ENCODE measurements at regions not wholly inside any gene's neighbourhood (a gene's known extent, or its start where the extent isn't known, plus 50 kb on each side); places are given as distances from the start of the nearest gene placed in this dataset.

- H3K27me3 ChIP-seq (ENCODE audit: control insufficient read depth, insufficient read depth, low read length): no peaks in the 10 kb centered on the region
- no peaks in the 10 kb centered on the region for H3K9me3 ChIP-seq (ENCODE audit: control insufficient read depth, insufficient read depth, low read length)
- H3K4me3 ChIP-seq (ENCODE audit: low read depth, low read length): no peak overlapping the region
- H3K4me1 ChIP-seq (ENCODE audit: control insufficient read depth, insufficient read depth, low read length): peaks cover 3% of the 10 kb centered on the region; the same call in 1 of the 2 replicates
- no peak overlapping the region for H3K9ac ChIP-seq (ENCODE audit: low read depth, low read length)
- H3K36me3 ChIP-seq (ENCODE audit: control insufficient read depth, insufficient read depth, low read length): no peaks in the 10 kb centered on the region
- H3K27ac ChIP-seq (ENCODE audit: low read depth, low read length): no peak overlapping the region
Observed at GRCh38 chr9:79273311-79273710, 298.5 kb upstream of the TLE4 start.

- H3K9ac ChIP-seq (ENCODE audit: low read depth, low read length): no peak overlapping the region
- no peaks in the 10 kb centered on the region for H3K36me3 ChIP-seq (ENCODE audit: control insufficient read depth, insufficient read depth, low read length)
- no peaks in the 10 kb centered on the region for H3K9me3 ChIP-seq (ENCODE audit: control insufficient read depth, insufficient read depth, low read length)
- no peak overlapping the region for H3K27ac ChIP-seq (ENCODE audit: low read depth, low read length)
- no peaks in the 10 kb centered on the region for H3K27me3 ChIP-seq (ENCODE audit: control insufficient read depth, insufficient read depth, low read length)
- H3K4me3 ChIP-seq (ENCODE audit: low read depth, low read length): no peak overlapping the region
- peaks cover 3% of the 10 kb centered on the region; the same call in 1 of the 2 replicates for H3K4me1 ChIP-seq (ENCODE audit: control insufficient read depth, insufficient read depth, low read length)
Observed at GRCh38 chr9:79279356-79279755, 292.4 kb upstream of the TLE4 start.

- no peaks in the 10 kb centered on the region for H3K36me3 ChIP-seq (ENCODE audit: control insufficient read depth, insufficient read depth, low read length)
- no peaks in the 10 kb centered on the region for H3K27me3 ChIP-seq (ENCODE audit: control insufficient read depth, insufficient read depth, low read length)
- no peak overlapping the region for H3K27ac ChIP-seq (ENCODE audit: low read depth, low read length)
- H3K4me1 ChIP-seq (ENCODE audit: control insufficient read depth, insufficient read depth, low read length): no peaks in the 10 kb centered on the region
- H3K9ac ChIP-seq (ENCODE audit: low read depth, low read length): no peak overlapping the region
- H3K4me3 ChIP-seq (ENCODE audit: low read depth, low read length): no peak overlapping the region
- H3K9me3 ChIP-seq (ENCODE audit: control insufficient read depth, insufficient read depth, low read length): no peaks in the 10 kb centered on the region
Observed at GRCh38 chr9:79280691-79281090, 291.1 kb upstream of the TLE4 start.

GRCh38 chr9:79284081-79284480 lies 287.7 kb upstream of the TLE4 start:
- no peaks in the 10 kb centered on the region for H3K27me3 ChIP-seq (ENCODE audit: control insufficient read depth, insufficient read depth, low read length)
- no peaks in the 10 kb centered on the region for H3K9me3 ChIP-seq (ENCODE audit: control insufficient read depth, insufficient read depth, low read length)
- no peaks in the 10 kb centered on the region for H3K4me1 ChIP-seq (ENCODE audit: control insufficient read depth, insufficient read depth, low read length)
- H3K36me3 ChIP-seq (ENCODE audit: control insufficient read depth, insufficient read depth, low read length): no peaks in the 10 kb centered on the region
- no peak overlapping the region for H3K27ac ChIP-seq (ENCODE audit: low read depth, low read length)
- H3K9ac ChIP-seq (ENCODE audit: low read depth, low read length): no peak overlapping the region
- no peak overlapping the region for H3K4me3 ChIP-seq (ENCODE audit: low read depth, low read length)

- no peaks in the 10 kb centered on the region for H3K9me3 ChIP-seq (ENCODE audit: control insufficient read depth, insufficient read depth, low read length)
- no peaks in the 10 kb centered on the region for H3K36me3 ChIP-seq (ENCODE audit: control insufficient read depth, insufficient read depth, low read length)
- no peak overlapping the region for H3K4me3 ChIP-seq (ENCODE audit: low read depth, low read length)
- H3K27me3 ChIP-seq (ENCODE audit: control insufficient read depth, insufficient read depth, low read length): no peaks in the 10 kb centered on the region
- H3K27ac ChIP-seq (ENCODE audit: low read depth, low read length): no peak overlapping the region
- H3K4me1 ChIP-seq (ENCODE audit: control insufficient read depth, insufficient read depth, low read length): no peaks in the 10 kb centered on the region
- H3K9ac ChIP-seq (ENCODE audit: low read depth, low read length): no peak overlapping the region
Observed at GRCh38 chr9:79286992-79287707, 284.6 kb upstream of the TLE4 start.

GRCh38 chr9:79287708-79288290 lies 284.0 kb upstream of the TLE4 start:
- H3K9me3 ChIP-seq (ENCODE audit: control insufficient read depth, insufficient read depth, low read length): no peaks in the 10 kb centered on the region
- no peak overlapping the region for H3K27ac ChIP-seq (ENCODE audit: low read depth, low read length)
- no peaks in the 10 kb centered on the region for H3K27me3 ChIP-seq (ENCODE audit: control insufficient read depth, insufficient read depth, low read length)
- H3K4me1 ChIP-seq (ENCODE audit: control insufficient read depth, insufficient read depth, low read length): no peaks in the 10 kb centered on the region
- H3K36me3 ChIP-seq (ENCODE audit: control insufficient read depth, insufficient read depth, low read length): no peaks in the 10 kb centered on the region
- no peak overlapping the region for H3K4me3 ChIP-seq (ENCODE audit: low read depth, low read length)
- H3K9ac ChIP-seq (ENCODE audit: low read depth, low read length): no peak overlapping the region

- no peaks in the 10 kb centered on the region for H3K4me1 ChIP-seq (ENCODE audit: control insufficient read depth, insufficient read depth, low read length)
- H3K4me3 ChIP-seq (ENCODE audit: low read depth, low read length): no peak overlapping the region
- H3K27ac ChIP-seq (ENCODE audit: low read depth, low read length): no peak overlapping the region
- no peaks in the 10 kb centered on the region for H3K27me3 ChIP-seq (ENCODE audit: control insufficient read depth, insufficient read depth, low read length)
- no peak overlapping the region for H3K9ac ChIP-seq (ENCODE audit: low read depth, low read length)
- no peaks in the 10 kb centered on the region for H3K36me3 ChIP-seq (ENCODE audit: control insufficient read depth, insufficient read depth, low read length)
- H3K9me3 ChIP-seq (ENCODE audit: control insufficient read depth, insufficient read depth, low read length): no peaks in the 10 kb centered on the region
Observed at GRCh38 chr9:79289856-79290255, 281.9 kb upstream of the TLE4 start.

GRCh38 chr9:79292731-79293280 lies 279.0 kb upstream of the TLE4 start:
- Histone ChIP-seq H3K27ac (ENCODE audit: low read depth, low read length) (no peak overlapping the region), H3K9ac (ENCODE audit: low read depth, low read length) (no peak overlapping the region), H3K4me3 (ENCODE audit: low read depth, low read length) (no peak overlapping the region), H3K4me1 (ENCODE audit: control insufficient read depth, insufficient read depth, low read length) (no peaks in the 10 kb centered on the region), H3K9me3 (ENCODE audit: control insufficient read depth, insufficient read depth, low read length) (no peaks in the 10 kb centered on the region), H3K27me3 (ENCODE audit: control insufficient read depth, insufficient read depth, low read length) (no peaks in the 10 kb centered on the region), H3K36me3 (ENCODE audit: control insufficient read depth, insufficient read depth, low read length) (no peaks in the 10 kb centered on the region)

GRCh38 chr9:79300068-79300467 lies 271.7 kb upstream of the TLE4 start:
- Histone ChIP-seq H3K4me1 (ENCODE audit: control insufficient read depth, insufficient read depth, low read length) (peaks cover 31% of the 10 kb centered on the region), H3K27ac (ENCODE audit: low read depth, low read length) (no peak overlapping the region), H3K9ac (ENCODE audit: low read depth, low read length) (no peak overlapping the region), H3K36me3 (ENCODE audit: control insufficient read depth, insufficient read depth, low read length) (no peaks in the 10 kb centered on the region), H3K9me3 (ENCODE audit: control insufficient read depth, insufficient read depth, low read length) (no peaks in the 10 kb centered on the region), H3K27me3 (ENCODE audit: control insufficient read depth, insufficient read depth, low read length) (no peaks in the 10 kb centered on the region), H3K4me3 (ENCODE audit: low read depth, low read length) (no peak overlapping the region)

GRCh38 chr9:79301085-79301484 lies 270.7 kb upstream of the TLE4 start:
- no peaks in the 10 kb centered on the region for H3K36me3 ChIP-seq (ENCODE audit: control insufficient read depth, insufficient read depth, low read length)
- no peaks in the 10 kb centered on the region for H3K9me3 ChIP-seq (ENCODE audit: control insufficient read depth, insufficient read depth, low read length)
- H3K9ac ChIP-seq (ENCODE audit: low read depth, low read length): no peak overlapping the region
- peaks cover 31% of the 10 kb centered on the region for H3K4me1 ChIP-seq (ENCODE audit: control insufficient read depth, insufficient read depth, low read length)
- H3K27ac ChIP-seq (ENCODE audit: low read depth, low read length): no peak overlapping the region
- peak overlapping the region; percentile 35; the same call in 1 of the 2 replicates for H3K4me3 ChIP-seq (ENCODE audit: low read depth, low read length)
- H3K27me3 ChIP-seq (ENCODE audit: control insufficient read depth, insufficient read depth, low read length): no peaks in the 10 kb centered on the region

- no peak overlapping the region for H3K4me3 ChIP-seq (ENCODE audit: low read depth, low read length)
- no peak overlapping the region for H3K9ac ChIP-seq (ENCODE audit: low read depth, low read length)
- no peaks in the 10 kb centered on the region for H3K27me3 ChIP-seq (ENCODE audit: control insufficient read depth, insufficient read depth, low read length)
- no peaks in the 10 kb centered on the region for H3K36me3 ChIP-seq (ENCODE audit: control insufficient read depth, insufficient read depth, low read length)
- no peak overlapping the region for H3K27ac ChIP-seq (ENCODE audit: low read depth, low read length)
- no peaks in the 10 kb centered on the region for H3K9me3 ChIP-seq (ENCODE audit: control insufficient read depth, insufficient read depth, low read length)
- H3K4me1 ChIP-seq (ENCODE audit: control insufficient read depth, insufficient read depth, low read length): peaks cover 31% of the 10 kb centered on the region
Observed at GRCh38 chr9:79301551-79302391, 270.0 kb upstream of the TLE4 start.

Data from HUES48 (cell line).